H1 (cell line): ENCODE measurements at regions not wholly inside any gene's neighbourhood (a gene's known extent, or its start where the extent isn't known, plus 50 kb on each side); places are given as distances from the start of the nearest gene placed in this dataset.

Experiments used
- CTCF ChIA-PET: fragments of 300-600 bp; sonication (Branson Sonifier 250); formaldehyde crosslinking; loops from one replicate; lab custom pipeline; 2021; ENCODE audit not compliant: partially characterized antibody; lab: Charles Lee
- POLR2A ChIA-PET: fragments of 300-600 bp; sonication (Branson Sonifier 250); formaldehyde crosslinking; loops from one replicate; lab custom pipeline; 2021; ENCODE audit warnings: inconsistent platforms; ENCODE audit not compliant: partially characterized antibody; lab: Charles Lee
- DNase-seq, 2 experiments: peaks; one replicate each; pipeline versions ENCODE4 v3.0.0 to v3.0.0-alpha.2; 2010 to 2022; ENCODE audit warnings: low spot score in 2 of 2, low read depth in 1 of 2, mixed read lengths in 1 of 2
- FAIRE-seq: peaks from 2 replicates; lab custom pipeline; 2011; peaks lifted over from hg19 to GRCh38; lab: Jason Lieb, UNC
- H2AFZ ChIP-seq: 2 replicates; pipeline ENCODE4 v1.8.1; 2012; ENCODE audit warnings: low read length, inconsistent platforms
- H2AK5ac ChIP-seq: 2 replicates; pipeline ENCODE4 v1.6.1; 2013; ENCODE audit warnings: low read depth, low read length
- H2BK120ac ChIP-seq: replicated peaks from 2 replicates; pipeline ENCODE3; 2013; ENCODE audit warnings: low read depth, low read length, inconsistent platforms
- H2BK12ac ChIP-seq: 2 replicates; pipeline ENCODE4 v1.6.1; 2013; ENCODE audit warnings: low read depth, low read length
- H2BK15ac ChIP-seq: 2 replicates; pipeline ENCODE4 v1.6.1; 2013; ENCODE audit warnings: low read length
- H2BK20ac ChIP-seq: 2 replicates; pipeline ENCODE4 v1.6.1; 2013; ENCODE audit warnings: low read length
- H2BK5ac ChIP-seq: 2 replicates; pipeline ENCODE4 v1.6.1; 2013; ENCODE audit warnings: low read depth, low read length
- H3K14ac ChIP-seq: 2 replicates; pipeline ENCODE4 v1.6.1; 2013; ENCODE audit warnings: inconsistent platforms; ENCODE audit not compliant: insufficient read length
- H3K18ac ChIP-seq: 2 replicates; pipeline ENCODE4 v1.6.1; 2013; ENCODE audit warnings: low read length; ENCODE audit errors: extremely low read depth
- H3K23ac ChIP-seq: 2 replicates; pipeline ENCODE4 v1.6.1; 2013; ENCODE audit warnings: inconsistent platforms; ENCODE audit not compliant: insufficient read length
- H3K23me2 ChIP-seq: 2 replicates; pipeline ENCODE4 v1.6.1; 2013; ENCODE audit warnings: low read depth, low read length
- H3K27ac ChIP-seq: 2 replicates; pipeline ENCODE4 v1.6.1; 2011; ENCODE audit warnings: low read depth, low read length, inconsistent platforms
- H3K27me3 ChIP-seq, 4 experiments: replicated peaks in 1 of 4; 1 replicate in 1 of 4; 2 replicates in 3 of 4; pipeline versions ENCODE4 v1.6.1 to v1.8.1; 2011 to 2013; ENCODE audit warnings: low read length in 3 of 4, mild to moderate bottlenecking in 3 of 4, inconsistent platforms in 2 of 4, mixed read lengths in 2 of 4, moderate library complexity in 1 of 4; ENCODE audit not compliant: control insufficient read depth in 3 of 4, insufficient read depth in 3 of 4; ENCODE audit errors: extremely low read depth in 1 of 4
- H3K36me3 ChIP-seq, 4 experiments: 2 replicates each; pipeline versions ENCODE4 v1.6.1 to v1.8.1; 2011 to 2013; ENCODE audit warnings: mild to moderate bottlenecking in 4 of 4, low read length in 3 of 4, moderate library complexity in 2 of 4, control low read depth in 1 of 4, inconsistent platforms in 1 of 4; ENCODE audit not compliant: insufficient read depth in 4 of 4, control insufficient read depth in 2 of 4
- H3K4ac ChIP-seq: replicated peaks from 2 replicates; pipeline ENCODE3; 2013; ENCODE audit warnings: low read length, low read depth, mixed read lengths, inconsistent platforms; ENCODE audit not compliant: insufficient read length
- H3K4me1 ChIP-seq, 4 experiments: replicated peaks in 1 of 4; 1 replicate in 1 of 4; 2 replicates in 3 of 4; pipeline versions ENCODE4 v1.6.1 to v1.8.1; 2011 to 2013; ENCODE audit warnings: low read length in 3 of 4, inconsistent platforms in 2 of 4, mixed read lengths in 1 of 4; ENCODE audit not compliant: insufficient read depth in 4 of 4, control insufficient read depth in 3 of 4
- H3K4me2 ChIP-seq, 2 experiments: 2 replicates each; pipeline versions ENCODE4 v1.6.1 to v1.8.1; 2011 to 2013; ENCODE audit warnings: low read depth in 2 of 2, low read length in 2 of 2, control low read depth in 1 of 2, inconsistent platforms in 1 of 2, mild to moderate bottlenecking in 1 of 2; ENCODE audit not compliant: insufficient read depth in 1 of 2
- H3K4me3 ChIP-seq, 4 experiments: fragments of 200-600, 300-600 bp in 1 of 4; sonication (generic), shearing (Covaris generic), sonication (Bioruptor Twin) in 1 of 4; 2 replicates each; pipeline versions ENCODE4 v1.5.1 to v1.8.1; 2011 to 2016; ENCODE audit warnings: low read length in 4 of 4, low read depth in 3 of 4, control low read depth in 2 of 4, inconsistent platforms in 2 of 4, mild to moderate bottlenecking in 2 of 4, mixed read lengths in 1 of 4, moderate library complexity in 1 of 4; ENCODE audit not compliant: insufficient read depth in 2 of 4; ENCODE audit errors: extremely low read depth in 1 of 4
- H3K56ac ChIP-seq: replicated peaks from 2 replicates; pipeline ENCODE3; 2013; ENCODE audit warnings: low read depth, mild to moderate bottlenecking, mixed read lengths, low read length, inconsistent platforms; ENCODE audit not compliant: insufficient read length
- H3K79me1 ChIP-seq: 2 replicates; pipeline ENCODE4 v1.6.1; 2013; ENCODE audit warnings: low read depth, low read length, control low read depth
- H3K79me2 ChIP-seq, 2 experiments: 2 replicates each; pipeline versions ENCODE4 v1.6.1 to v1.8.1; 2012 to 2013; ENCODE audit warnings: low read length in 2 of 2, mild to moderate bottlenecking in 2 of 2, inconsistent platforms in 1 of 2; ENCODE audit not compliant: insufficient read depth in 2 of 2, control insufficient read depth in 1 of 2
- H3K9ac ChIP-seq, 4 experiments: replicated peaks in 1 of 4; 1 replicate in 1 of 4; 2 replicates in 3 of 4; pipeline versions ENCODE4 v1.6.1 to v1.8.1; 2011 to 2013; ENCODE audit warnings: low read depth in 3 of 4, low read length in 3 of 4, control low read depth in 2 of 4, mild to moderate bottlenecking in 2 of 4, moderate library complexity in 2 of 4, inconsistent platforms in 1 of 4; ENCODE audit errors: extremely low read depth in 1 of 4
- H3K9me3 ChIP-seq, 2 experiments: 2 replicates each; pipeline versions ENCODE4 v1.6.1 to v1.8.1; 2012 to 2013; ENCODE audit warnings: mild to moderate bottlenecking in 2 of 2, moderate library complexity in 2 of 2, control low read depth in 1 of 2, inconsistent platforms in 1 of 2, low read depth in 1 of 2, low read length in 1 of 2, mixed read lengths in 1 of 2; ENCODE audit not compliant: insufficient read depth in 2 of 2
- H4K20me1 ChIP-seq, 2 experiments: replicated peaks in 1 of 2; 2 replicates each; pipeline versions ENCODE3 to v1.8.1; 2011 to 2013; ENCODE audit warnings: inconsistent platforms in 2 of 2, low read length in 2 of 2, mild to moderate bottlenecking in 1 of 2; ENCODE audit not compliant: insufficient read depth in 2 of 2, control insufficient read depth in 1 of 2
- H4K5ac ChIP-seq: 2 replicates; pipeline ENCODE4 v1.6.1; 2013; ENCODE audit warnings: low read length, low read depth, mixed read lengths, inconsistent platforms; ENCODE audit not compliant: insufficient read length
- H4K8ac ChIP-seq: 2 replicates; pipeline ENCODE4 v1.8.0; 2013; ENCODE audit warnings: mild to moderate bottlenecking, moderate library complexity, low read length, inconsistent platforms; ENCODE audit not compliant: insufficient read depth; ENCODE audit errors: extremely low read depth
- H4K91ac ChIP-seq: replicated peaks from 2 replicates; pipeline ENCODE3; 2013; ENCODE audit warnings: low read length, mixed read lengths, inconsistent platforms; ENCODE audit not compliant: insufficient read length
- EZH2 ChIP-seq: fragments of 200-600 bp; sonication (generic); IDR thresholded peaks from 2 replicates; pipeline ENCODE4 v1.7.1; 2012; ENCODE audit warnings: low read depth, mild to moderate bottlenecking, moderate library complexity, low read length, inconsistent platforms; ENCODE audit not compliant: severe bottlenecking
- MAFK ChIP-seq: IDR thresholded peaks from 2 replicates; pipeline ENCODE4 v1.6.1; 2012; ENCODE audit warnings: low read depth, mild to moderate bottlenecking, improper control_type of control experiment, low read length
- NANOG ChIP-seq: IDR thresholded peaks from 2 replicates; pipeline ENCODE4 v1.6.1; 2011; ENCODE audit warnings: low read length, low read depth, mild to moderate bottlenecking, inconsistent platforms; ENCODE audit not compliant: insufficient read depth, poor library complexity, severe bottlenecking
- RBBP5 ChIP-seq: IDR thresholded peaks from 2 replicates; pipeline ENCODE4 v1.7.1; 2012; ENCODE audit warnings: low read depth, mild to moderate bottlenecking, inconsistent platforms, low read length, moderate library complexity, borderline replicate concordance
- SP4 ChIP-seq: IDR thresholded peaks from 2 replicates; pipeline ENCODE4 v1.6.1; 2012; ENCODE audit warnings: low read length, inconsistent platforms
- WGBS, 2 experiments: shearing (Covaris generic) in 1 of 2; methylation state at CpG; one replicate each; pipeline versions ENCODE4 v1.1.6 to v1.1.7; 2013 to 2015; ENCODE audit warnings: low lambda C conversion rate in 2 of 2, mixed read lengths in 2 of 2, inconsistent platforms in 1 of 2, low coverage in 1 of 2, missing lambda C conversion rate in 1 of 2; ENCODE audit not compliant: insufficient replicate concordance in 2 of 2, insufficient coverage in 1 of 2, insufficient read length in 1 of 2; ENCODE audit errors: extremely low coverage in 1 of 2, missing lambda C conversion rate in 1 of 2; 5-methylcytosine and 5-hydroxymethylcytosine counted together

- TF ChIP-seq SP4, result no peak
- TF ChIP-seq MAFK, result no peak
- no peak for TF ChIP-seq NANOG
- TF ChIP-seq EZH2, result no peak
- TF ChIP-seq RBBP5, result no peak
- FAIRE-seq, result no peak
Observed at GRCh38 chrX:101774340-101774739, 114.7 kb upstream of the ARMCX2 start.

More at GRCh38 chrX:101774340-101774739, 114.7 kb upstream of the ARMCX2 start:
- Histone ChIP-seq H3K56ac (no peak overlapping the region), H3K36me3 (no peaks in the 10 kb centered on the region), H4K5ac (no peak overlapping the region), H4K8ac (no peak overlapping the region), H3K27me3 (no peaks in the 10 kb centered on the region), H2BK120ac (no peak overlapping the region), H3K27ac (no peak overlapping the region), H3K4me1 (no peaks in the 10 kb centered on the region), H2BK12ac (no peak overlapping the region), H3K9ac (no peak overlapping the region), H3K4me3 (no peak overlapping the region), H3K23ac (no peak overlapping the region), H2AK5ac (no peak overlapping the region), H2AFZ (no peak overlapping the region), H2BK5ac (no peak overlapping the region), H2BK20ac (no peak overlapping the region), H3K18ac (no peak overlapping the region), H3K79me2 (no peaks in the 10 kb centered on the region), H3K79me1 (no peaks in the 10 kb centered on the region), H3K14ac (no peak overlapping the region), H2BK15ac (no peak overlapping the region), H3K4ac (no peak overlapping the region), H4K20me1 (no peaks in the 10 kb centered on the region), H4K91ac (no peak overlapping the region), H3K9me3 (no peaks in the 10 kb centered on the region), H3K4me2 (no peak overlapping the region), H3K23me2 (no peaks in the 10 kb centered on the region)
- ChIA-PET POLR2A (no interaction called here), CTCF (no interaction called here)
- DNase-seq, result no peak
- WGBS, 2 experiments, result no CpG with 5 or more reads among the region's 1 CpG
